HEK293T (cell line): ENCODE measurements at regions not wholly inside any gene's neighbourhood (a gene's known extent, or its start where the extent isn't known, plus 50 kb on each side); places are given as distances from the start of the nearest gene placed in this dataset.

ENCODE experiments used
- BHLHE40 ChIP-seq: fragments of 450-650 bp; IDR thresholded peaks from 2 replicates; pipeline ENCODE4 v1.6.1; 2016; ENCODE audit warnings: mild to moderate bottlenecking, moderate library complexity, borderline replicate concordance
- CTBP1 ChIP-seq: fragments of 450-650 bp; IDR thresholded peaks from 2 replicates; pipeline ENCODE4 v1.6.1; 2016; ENCODE audit warnings: borderline replicate concordance
- FOXK2 ChIP-seq: fragments of 450-650 bp; IDR thresholded peaks from 2 replicates; pipeline ENCODE4 v1.6.1; 2016; ENCODE audit warnings: mild to moderate bottlenecking
- FOXM1 ChIP-seq: fragments of 450-650 bp; IDR thresholded peaks from 2 replicates; pipeline ENCODE4 v1.6.1; 2017; ENCODE audit warnings: mild to moderate bottlenecking, borderline replicate concordance
- HDGF ChIP-seq: fragments of 450-650 bp; IDR thresholded peaks from 2 replicates; pipeline ENCODE4 v1.6.1; 2017; ENCODE audit warnings: antibody characterized with exemption, borderline replicate concordance
- L3MBTL2 ChIP-seq: fragments of 450-650 bp; conservative IDR thresholded peaks from 2 replicates; pipeline ENCODE4 v1.6.1; 2016; ENCODE audit warnings: mild to moderate bottlenecking
- LEF1 ChIP-seq: fragments of 450-650 bp; IDR thresholded peaks from 2 replicates; pipeline ENCODE4 v1.6.1; 2017; ENCODE audit warnings: mild to moderate bottlenecking, borderline replicate concordance
- NFRKB ChIP-seq: fragments of 450-650 bp; IDR thresholded peaks from 2 replicates; pipeline ENCODE4 v1.6.1; 2016; ENCODE audit warnings: mild to moderate bottlenecking, moderate library complexity
- PKNOX1 ChIP-seq: fragments of 450-650 bp; IDR thresholded peaks from 2 replicates; pipeline ENCODE4 v1.6.1; 2016
- SP1 ChIP-seq: fragments of 450-650 bp; IDR thresholded peaks from 2 replicates; pipeline ENCODE4 v1.6.1; 2017
- SUZ12 ChIP-seq: fragments of 450-650 bp; IDR thresholded peaks from 2 replicates; pipeline ENCODE4 v1.6.1; 2016; ENCODE audit warnings: mild to moderate bottlenecking
- TARDBP ChIP-seq: fragments of 450-650 bp; IDR thresholded peaks from 2 replicates; pipeline ENCODE4 v1.6.1; 2016

- no peak for TF ChIP-seq SP1
- TF ChIP-seq FOXK2 = no peak
- no peak for TF ChIP-seq SUZ12
- TF ChIP-seq PKNOX1 = no peak
- TF ChIP-seq L3MBTL2 = no peak
- no peak for TF ChIP-seq BHLHE40
- no peak for TF ChIP-seq TARDBP
- TF ChIP-seq HDGF = no peak
- no peak for TF ChIP-seq CTBP1
- no peak for TF ChIP-seq LEF1
- TF ChIP-seq NFRKB = no peak
- no peak for TF ChIP-seq FOXM1
Measured at GRCh38 chr2:39603436-39603835, 62.3 kb upstream of the TMEM178A start.
